RWPE2 (cell line): ENCODE measurements at regions not wholly inside any gene's neighbourhood (a gene's known extent, or its start where the extent isn't known, plus 50 kb on each side); places are given as distances from the start of the nearest gene placed in this dataset.
A peak's percentile ranks its signal among the peaks of the same experiment; 100 is the strongest.

Experiments used
- ATAC-seq: fragments of 200-7000 bp; cut with Tn5 transposase; 3 replicates; pipeline ENCODE4 v1.9.1; 2021; ENCODE audit warnings: low read depth
- DNase-seq: peaks from one replicate; pipeline ENCODE4 v3.0.0-alpha.2; 2020; ENCODE audit warnings: low spot score
- H3K27ac ChIP-seq: fragments of 450-650 bp; 2 replicates; pipeline ENCODE4 v1.5.1; 2017; ENCODE audit warnings: mild to moderate bottlenecking; ENCODE audit not compliant: poor library complexity, severe bottlenecking
- H3K27me3 ChIP-seq: fragments of 250-450 bp; sonication (Bioruptor Pico); 2 replicates; pipeline ENCODE4 v1.5.1; 2021; ENCODE audit warnings: mild to moderate bottlenecking, moderate library complexity; ENCODE audit not compliant: insufficient read depth, poor library complexity, severe bottlenecking
- H3K36me3 ChIP-seq: fragments of 250-450 bp; sonication (Bioruptor Pico); 2 replicates; pipeline ENCODE4 v1.5.1; 2020; ENCODE audit warnings: low read depth, mild to moderate bottlenecking, moderate library complexity
- H3K4me1 ChIP-seq: fragments of 250-450 bp; sonication (Bioruptor Pico); 2 replicates; pipeline ENCODE4 v1.5.1; 2021; ENCODE audit warnings: mild to moderate bottlenecking, moderate library complexity; ENCODE audit not compliant: insufficient read depth, poor library complexity, severe bottlenecking
- H3K4me3 ChIP-seq: fragments of 250-450 bp; sonication (Bioruptor Pico); 2 replicates; pipeline ENCODE4 v1.5.1; 2021; ENCODE audit warnings: mild to moderate bottlenecking, moderate library complexity; ENCODE audit not compliant: severe bottlenecking
- H3K9me3 ChIP-seq: fragments of 250-450 bp; sonication (Bioruptor Pico); 2 replicates; pipeline ENCODE4 v1.5.1; 2021; ENCODE audit warnings: mild to moderate bottlenecking, moderate library complexity; ENCODE audit not compliant: severe bottlenecking
- TF ChIP-seq, protein P1 (sequence below): fragments of 450-650 bp; IDR thresholded peaks from one replicate; pipeline ENCODE4 v1.5.1; 2017; ENCODE audit warnings: mild to moderate bottlenecking, moderate library complexity; ENCODE audit not compliant: poor library complexity, severe bottlenecking

DNA sequence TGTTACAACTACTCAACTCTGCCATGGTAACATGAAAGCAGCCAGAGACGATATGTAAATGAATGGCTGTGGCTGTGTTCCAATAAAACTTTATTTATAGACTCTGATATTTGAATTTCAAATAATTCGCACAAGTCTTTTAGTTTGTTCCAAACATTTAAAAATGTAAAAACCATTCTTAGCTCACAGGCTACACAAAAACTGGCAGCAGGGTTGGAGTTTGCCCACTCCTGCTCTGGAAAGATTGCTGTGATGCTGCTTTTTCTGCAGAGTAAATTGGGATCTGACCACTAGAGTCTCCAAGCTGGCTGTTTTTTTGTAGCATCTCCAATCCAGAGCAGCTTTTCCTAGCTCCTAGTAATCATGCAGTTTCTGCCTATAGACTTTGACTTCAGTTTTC lies 157.5 kb downstream of the CHRM3 start:
- H3K36me3 ChIP-seq, result no peaks in the 10 kb centered on the region
- H3K4me3 ChIP-seq, result no peak overlapping the region
- H3K4me1 ChIP-seq, result no peaks in the 10 kb centered on the region
- DNase-seq, result no peak
- H3K9me3 ChIP-seq, result no peaks in the 10 kb centered on the region
- TF ChIP-seq, protein P1, sequence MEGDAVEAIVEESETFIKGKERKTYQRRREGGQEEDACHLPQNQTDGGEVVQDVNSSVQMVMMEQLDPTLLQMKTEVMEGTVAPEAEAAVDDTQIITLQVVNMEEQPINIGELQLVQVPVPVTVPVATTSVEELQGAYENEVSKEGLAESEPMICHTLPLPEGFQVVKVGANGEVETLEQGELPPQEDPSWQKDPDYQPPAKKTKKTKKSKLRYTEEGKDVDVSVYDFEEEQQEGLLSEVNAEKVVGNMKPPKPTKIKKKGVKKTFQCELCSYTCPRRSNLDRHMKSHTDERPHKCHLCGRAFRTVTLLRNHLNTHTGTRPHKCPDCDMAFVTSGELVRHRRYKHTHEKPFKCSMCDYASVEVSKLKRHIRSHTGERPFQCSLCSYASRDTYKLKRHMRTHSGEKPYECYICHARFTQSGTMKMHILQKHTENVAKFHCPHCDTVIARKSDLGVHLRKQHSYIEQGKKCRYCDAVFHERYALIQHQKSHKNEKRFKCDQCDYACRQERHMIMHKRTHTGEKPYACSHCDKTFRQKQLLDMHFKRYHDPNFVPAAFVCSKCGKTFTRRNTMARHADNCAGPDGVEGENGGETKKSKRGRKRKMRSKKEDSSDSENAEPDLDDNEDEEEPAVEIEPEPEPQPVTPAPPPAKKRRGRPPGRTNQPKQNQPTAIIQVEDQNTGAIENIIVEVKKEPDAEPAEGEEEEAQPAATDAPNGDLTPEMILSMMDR, result no peak
- ATAC-seq, result no peak
- no peaks in the 10 kb centered on the region for H3K27me3 ChIP-seq
- no peak overlapping the region for H3K27ac ChIP-seq

- H3K9me3 ChIP-seq, result no peaks in the 10 kb centered on the region
- no peak overlapping the region for H3K27ac ChIP-seq
- H3K4me1 ChIP-seq, result peaks cover 6% of the 10 kb centered on the region
- no peak for DNase-seq
- TF ChIP-seq, protein P1, result no peak
- H3K27me3 ChIP-seq, result no peaks in the 10 kb centered on the region
- no peak overlapping the region for H3K4me3 ChIP-seq
- 0 out of 3 replicates have a peak, but pooled peaks have one; percentile 49 for ATAC-seq
- no peaks in the 10 kb centered on the region for H3K36me3 ChIP-seq
Observed at GRCh38 chr1:239545466-239545865, 159.1 kb downstream of the CHRM3 start.

GRCh38 chr1:239547987-239548386 lies 161.6 kb downstream of the CHRM3 start:
- TF ChIP-seq, protein P1, result no peak
- no peak overlapping the region for H3K4me3 ChIP-seq
- DNase-seq (no peak), ATAC-seq (no peak)
- H3K4me1 ChIP-seq, result peaks cover 10% of the 10 kb centered on the region
- no peak overlapping the region for H3K27ac ChIP-seq
- no peaks in the 10 kb centered on the region for H3K9me3 ChIP-seq
- H3K27me3 ChIP-seq, result no peaks in the 10 kb centered on the region
- H3K36me3 ChIP-seq, result no peaks in the 10 kb centered on the region

DNA sequence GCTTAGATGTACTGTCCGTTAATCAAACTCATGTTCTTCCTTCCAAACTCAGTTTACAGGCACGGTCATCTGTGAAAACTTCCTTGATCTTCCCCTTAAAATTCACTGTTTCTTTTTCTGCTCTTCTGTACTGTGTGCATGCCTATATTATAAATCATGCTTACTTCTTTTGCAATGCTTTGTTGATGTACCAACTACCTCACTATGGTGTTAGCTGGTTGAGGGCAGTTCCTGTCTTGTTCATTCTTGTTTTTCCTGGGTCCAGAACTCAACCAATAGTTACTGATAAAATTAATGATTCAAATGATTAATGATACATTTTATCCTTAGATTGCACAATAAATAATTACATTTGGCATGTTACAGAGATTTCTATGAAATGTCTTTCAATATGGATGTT lies 163.8 kb downstream of the CHRM3 start:
- Histone ChIP-seq H3K27ac (peak overlapping the region; percentile 40), H3K4me1 (peaks cover 10% of the 10 kb centered on the region), H3K27me3 (no peaks in the 10 kb centered on the region), H3K4me3 (no peak overlapping the region), H3K9me3 (no peaks in the 10 kb centered on the region), H3K36me3 (no peaks in the 10 kb centered on the region)
- ATAC-seq (peak; percentile 94), DNase-seq (no peak)
- TF ChIP-seq, protein P1, result no peak

GRCh38 chr1:239555350-239555749 lies 169.0 kb downstream of the CHRM3 start:
- TF ChIP-seq, protein P1, result no peak
- H3K9me3 ChIP-seq, result no peaks in the 10 kb centered on the region
- H3K4me1 ChIP-seq, result peaks cover 17% of the 10 kb centered on the region
- no peaks in the 10 kb centered on the region for H3K27me3 ChIP-seq
- DNase-seq, result no peak
- H3K36me3 ChIP-seq, result no peaks in the 10 kb centered on the region
- no peak for ATAC-seq
- no peak overlapping the region for H3K4me3 ChIP-seq
- no peak overlapping the region for H3K27ac ChIP-seq
